Stimulated activated CD4-positive, alpha-beta T cell treated with anti-CD3 and anti-CD28 coated beads, Interleukin-12 subunit alpha, Interleukin-12 subunit beta, amount 100 ng/mL, for 24 hours (primary cell): ENCODE measurements at regions not wholly inside any gene's neighbourhood (a gene's known extent, or its start where the extent isn't known, plus 50 kb on each side); places are given as distances from the start of the nearest gene placed in this dataset.

ENCODE experiments used
- DNase-seq, 2 experiments: peaks; one replicate each; pipeline ENCODE4 v3.0.0-alpha.2; 2020; ENCODE audit warnings: low read depth in 2 of 2

DNA sequence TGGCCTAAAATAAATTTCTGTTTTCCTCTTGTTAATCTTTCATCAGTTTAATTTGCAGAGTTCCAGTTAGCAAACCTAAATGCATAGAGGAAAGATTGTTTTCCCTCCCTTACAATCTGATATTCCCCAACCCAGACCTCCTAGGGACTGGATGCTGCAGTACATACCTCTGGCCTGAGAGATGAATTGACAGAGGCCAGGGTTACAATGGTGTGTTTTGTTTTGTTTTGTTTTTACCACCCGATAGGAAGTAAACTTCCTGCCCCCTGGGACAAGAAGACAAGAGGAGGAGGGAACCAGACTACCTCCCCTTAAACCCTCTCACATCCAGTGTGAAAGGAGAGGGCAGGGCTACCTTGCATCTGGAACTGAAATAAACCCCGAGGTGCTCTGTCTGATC, 319.0 kb downstream of the LRFN2 start:
- no peak for DNase-seq

DNA sequence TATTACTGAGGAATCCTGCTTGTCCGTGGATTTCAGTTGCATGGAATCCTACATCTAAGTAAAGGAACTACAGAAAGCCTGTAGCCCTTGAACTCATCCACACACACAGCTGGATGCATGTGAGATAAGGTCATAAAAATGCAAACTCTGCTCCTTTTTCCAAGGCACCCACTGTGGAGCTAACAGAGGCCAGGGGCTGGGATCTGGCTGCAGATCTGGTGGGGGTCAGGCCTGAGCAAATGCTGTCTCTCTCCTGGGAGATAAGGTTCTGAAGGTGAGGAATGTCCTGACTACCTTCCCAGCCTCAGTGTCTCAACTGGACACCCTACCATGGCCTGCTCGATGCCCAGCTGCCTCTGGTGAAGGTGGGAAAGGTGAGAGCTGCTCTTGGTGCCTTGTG, 321.5 kb downstream of the LRFN2 start:
- DNase-seq = no peak

DNA sequence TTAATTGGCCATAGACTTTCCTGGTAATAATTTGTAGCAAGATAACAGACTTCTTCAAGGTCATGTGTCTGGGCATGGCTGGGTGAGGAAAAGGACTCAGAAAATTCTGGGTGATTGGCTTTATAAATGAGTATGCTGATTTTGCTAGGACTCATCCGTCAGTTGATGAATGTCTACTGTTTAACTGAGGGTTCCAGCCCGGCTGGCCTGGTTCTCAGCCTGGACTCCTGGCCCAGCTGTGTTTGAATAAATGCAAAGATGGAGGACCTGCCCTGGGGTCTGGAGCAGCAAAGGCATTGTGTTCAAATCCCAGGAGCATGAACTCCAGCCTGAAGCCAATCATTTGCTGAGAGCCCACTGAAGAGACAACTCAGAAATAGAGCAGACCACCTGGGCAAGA, 323.2 kb downstream of the LRFN2 start:
- no peak for DNase-seq

DNA sequence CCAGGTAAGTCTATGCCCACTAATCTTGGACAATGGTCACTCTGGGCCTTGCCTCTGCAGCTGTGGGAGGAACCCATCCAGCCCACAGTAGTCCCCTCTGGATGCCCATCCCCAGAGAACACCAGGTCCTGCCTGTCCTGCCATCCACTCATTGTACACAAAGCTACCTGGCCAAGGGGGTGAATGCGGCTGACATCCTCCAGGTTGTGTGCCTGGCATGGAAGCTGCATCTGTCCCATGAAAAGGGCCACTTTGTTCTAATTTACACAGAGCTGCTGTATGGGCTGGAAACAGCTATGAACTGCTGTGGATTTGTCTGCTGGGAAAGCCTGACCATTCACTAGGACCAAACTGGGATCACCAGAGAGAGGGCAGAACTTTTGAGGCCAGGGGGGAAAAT, 324.8 kb downstream of the LRFN2 start:
- DNase-seq = no peak

DNA sequence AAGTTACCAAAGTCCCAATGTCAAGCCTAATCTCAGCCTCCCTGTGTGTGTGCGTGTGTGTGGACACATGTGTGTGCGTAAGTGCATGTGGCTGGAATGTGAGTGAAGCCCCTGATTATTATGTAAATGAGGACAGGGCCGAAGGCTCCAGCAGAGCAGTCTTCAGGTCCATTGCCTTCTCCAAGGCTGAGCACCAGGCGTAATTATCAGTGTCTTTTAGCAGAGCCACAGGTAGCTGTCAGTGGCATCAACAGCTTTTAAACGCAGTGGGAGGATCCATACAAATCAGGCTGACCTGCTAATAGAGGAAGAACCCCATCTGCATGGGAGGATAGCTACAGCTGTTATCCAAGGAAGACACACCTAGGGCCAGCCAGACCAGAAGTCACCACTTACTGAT, 324.3 kb upstream of the MOCS1 start:
- no peak for DNase-seq

DNA sequence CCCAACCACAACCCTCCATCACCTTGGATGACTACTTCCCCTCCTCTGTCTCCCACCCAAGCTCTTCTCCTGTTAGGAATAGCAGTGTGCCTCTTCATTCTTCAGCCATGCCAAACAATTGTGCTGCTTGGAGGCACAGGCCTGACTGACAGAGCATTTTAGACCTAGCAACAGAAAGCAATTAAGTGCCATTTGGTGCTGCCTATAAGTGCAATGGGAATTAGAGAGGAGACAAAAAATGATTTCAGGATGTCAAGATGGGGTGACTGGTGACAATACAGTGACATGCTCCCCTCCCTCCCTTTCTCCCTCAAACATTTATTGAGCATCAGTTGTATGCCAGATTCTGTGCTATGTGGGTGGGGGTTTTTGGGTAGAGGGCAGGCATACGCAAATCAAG, 322.6 kb upstream of the MOCS1 start:
- no peak for DNase-seq

DNA sequence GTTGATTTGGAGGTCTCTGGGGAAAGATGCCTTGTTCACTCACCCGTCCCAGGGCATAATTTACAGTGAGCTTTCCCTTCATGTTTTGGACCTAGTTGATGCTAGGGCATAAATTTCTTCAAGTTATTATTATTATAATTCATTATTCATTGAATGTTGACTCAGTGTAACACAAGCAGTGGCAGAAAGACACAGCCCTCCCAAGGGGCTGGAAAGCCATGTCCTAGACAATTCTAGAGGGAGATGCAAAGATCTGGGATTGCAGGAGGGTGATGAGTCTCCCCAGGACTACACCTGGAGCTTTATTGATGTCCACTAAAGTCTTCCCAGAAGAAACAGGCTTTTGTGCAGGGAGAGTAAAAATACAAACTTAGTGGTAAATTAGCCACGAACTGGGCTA, 322.0 kb upstream of the MOCS1 start:
- DNase-seq = no peak

DNA sequence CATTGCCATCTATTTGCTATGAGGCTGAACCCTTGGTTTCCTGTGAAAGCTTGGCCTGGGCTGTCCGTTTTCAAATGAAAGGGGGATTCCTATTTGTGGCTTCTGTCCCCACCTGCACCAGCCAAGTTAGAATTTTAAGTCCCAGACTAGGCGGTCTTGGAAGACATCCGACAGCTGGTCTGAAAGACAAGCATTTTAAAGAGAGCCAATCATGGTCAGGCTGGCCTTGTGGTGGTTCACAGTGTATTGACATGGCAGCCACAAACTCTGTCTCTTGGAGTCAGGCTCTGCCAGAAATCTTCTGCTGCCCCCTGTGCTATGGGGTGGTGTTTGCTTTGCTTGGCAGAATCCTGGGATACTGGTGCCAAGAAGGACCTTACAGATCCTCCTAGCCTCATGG, 319.2 kb upstream of the MOCS1 start:
- DNase-seq = no peak

DNA sequence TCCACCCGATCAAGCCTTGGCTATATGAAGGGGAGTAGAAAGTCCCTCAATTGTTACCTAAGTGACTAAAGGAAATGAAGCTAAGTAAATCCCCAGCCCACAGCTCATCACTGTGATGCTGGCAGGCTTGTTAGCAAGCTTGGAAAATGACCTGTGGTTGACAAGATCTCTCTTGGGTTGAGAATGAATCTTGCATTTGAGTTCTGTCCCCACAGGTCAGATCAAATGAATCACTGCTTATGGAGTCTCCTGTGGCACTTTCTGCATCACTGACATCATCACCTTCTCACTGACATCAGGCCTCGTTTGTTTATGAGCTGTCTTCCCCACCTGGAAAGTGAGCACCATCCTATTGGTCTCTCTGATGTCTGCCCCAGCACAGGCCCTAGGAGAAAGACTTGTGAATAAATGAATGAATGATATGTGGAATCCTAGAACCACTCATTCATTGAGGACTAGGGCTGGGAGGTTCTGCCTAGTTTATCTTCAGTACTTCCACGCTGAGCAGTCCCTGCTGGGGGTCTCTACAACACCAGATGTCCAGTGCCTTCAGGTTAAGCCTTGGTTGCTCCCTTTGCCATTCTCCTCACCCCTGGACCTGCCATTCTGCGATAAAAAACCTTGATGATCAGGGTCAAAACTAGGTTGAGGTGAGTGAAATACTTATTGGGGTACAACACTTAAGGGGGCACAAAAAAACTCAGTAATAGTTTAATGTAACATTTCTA, 318.4 kb upstream of the MOCS1 start:
- DNase-seq = no peak

DNA sequence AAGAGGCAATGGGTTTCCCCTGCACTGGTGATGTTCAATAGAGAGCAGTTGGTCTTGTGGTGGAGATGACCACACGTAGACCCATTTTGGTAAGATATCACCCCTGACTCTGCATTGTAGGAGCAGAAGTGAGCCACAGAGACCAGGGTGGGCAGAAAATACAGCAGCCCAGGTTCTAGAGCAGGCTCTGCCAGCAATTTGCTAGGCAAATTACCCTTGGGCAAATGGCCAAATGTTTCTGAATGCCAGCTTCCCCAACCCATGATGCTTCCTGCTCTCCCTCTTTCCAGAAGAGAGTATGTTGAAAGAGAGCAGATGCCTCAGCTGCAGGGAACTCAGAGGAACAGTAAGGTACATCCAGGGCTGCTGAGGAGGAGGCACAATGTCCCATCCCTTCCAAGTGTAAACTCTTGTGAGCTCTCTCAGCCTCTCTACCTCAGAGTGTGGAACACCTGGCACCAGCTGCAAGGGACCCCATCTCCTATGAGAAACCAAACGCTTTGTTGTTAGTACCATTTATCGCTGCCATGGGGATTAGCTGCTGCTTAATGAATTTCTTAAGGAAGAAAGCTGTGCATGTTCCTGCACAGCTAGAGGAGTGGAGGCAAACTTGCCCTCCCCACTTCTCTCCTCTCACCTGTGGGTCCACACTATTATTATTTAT, 317.5 kb upstream of the MOCS1 start:
- DNase-seq = no peak

DNA sequence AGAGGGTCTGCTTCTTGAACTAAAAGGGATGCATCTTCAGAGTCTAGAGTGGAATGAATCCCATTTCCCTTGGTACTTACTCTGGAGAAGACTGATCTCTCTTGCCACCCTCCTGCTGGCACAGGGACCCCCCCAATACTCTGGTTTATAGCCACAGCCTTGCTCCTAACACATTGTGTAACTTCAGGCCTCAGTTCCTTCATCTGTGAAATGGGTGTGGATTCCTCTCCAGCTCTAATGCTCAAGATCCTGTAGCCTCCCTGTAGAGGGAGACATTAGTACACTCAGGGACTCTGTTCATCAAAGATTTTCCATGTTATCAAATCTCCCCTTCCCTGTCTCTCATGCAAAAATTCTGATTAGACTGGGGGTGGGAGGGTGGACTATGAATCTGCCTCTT, 315.7 kb upstream of the MOCS1 start:
- no peak for DNase-seq

DNA sequence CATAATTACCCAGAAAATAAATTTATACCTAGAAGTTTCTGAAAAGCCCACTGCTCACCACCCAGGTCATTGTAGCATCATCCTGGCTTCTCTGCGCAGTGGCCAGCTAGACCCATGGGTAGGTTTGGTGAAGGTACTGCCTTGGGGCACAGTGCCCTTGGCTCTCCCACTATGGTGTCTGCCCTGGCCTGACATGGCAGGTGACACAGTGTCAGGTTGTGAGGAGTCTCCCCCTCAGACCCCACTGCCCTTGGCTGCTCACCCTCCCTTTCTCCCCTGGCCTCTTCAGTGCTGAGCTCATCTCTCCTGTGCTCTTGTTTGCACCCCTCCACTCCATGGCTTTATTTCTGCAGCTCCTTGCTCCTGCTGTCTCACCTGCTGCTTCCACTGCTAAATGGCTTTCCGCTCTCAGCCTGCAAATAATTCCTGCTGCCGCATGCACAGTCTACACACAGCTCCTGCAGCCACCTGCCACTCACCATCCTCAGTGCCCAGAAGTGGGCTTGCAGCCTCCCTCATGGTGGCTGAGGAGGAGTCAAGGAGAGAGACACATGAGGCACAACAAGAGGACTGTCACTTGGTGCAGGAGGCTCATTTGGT, 313.4 kb upstream of the MOCS1 start:
- DNase-seq = no peak

DNA sequence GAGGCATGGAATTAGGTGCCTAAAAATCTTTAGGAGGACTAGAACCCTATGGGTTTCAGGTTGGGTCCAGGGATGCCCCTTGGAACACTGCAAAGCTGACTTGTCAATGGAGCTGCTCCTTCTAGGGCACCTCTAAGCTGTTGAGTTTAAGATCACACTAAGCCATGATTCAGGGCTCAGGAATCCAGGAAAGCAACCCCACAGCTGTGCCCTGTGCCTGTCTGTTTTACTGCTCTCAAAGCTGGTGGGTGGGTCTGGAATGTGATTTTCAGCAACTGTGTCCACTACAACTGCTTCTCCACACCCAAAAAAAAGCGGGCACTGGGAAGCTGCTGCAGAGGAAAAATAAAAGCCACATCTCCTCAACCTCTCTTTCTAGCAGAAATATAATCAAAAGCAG, 310.4 kb upstream of the MOCS1 start:
- no peak for DNase-seq

DNA sequence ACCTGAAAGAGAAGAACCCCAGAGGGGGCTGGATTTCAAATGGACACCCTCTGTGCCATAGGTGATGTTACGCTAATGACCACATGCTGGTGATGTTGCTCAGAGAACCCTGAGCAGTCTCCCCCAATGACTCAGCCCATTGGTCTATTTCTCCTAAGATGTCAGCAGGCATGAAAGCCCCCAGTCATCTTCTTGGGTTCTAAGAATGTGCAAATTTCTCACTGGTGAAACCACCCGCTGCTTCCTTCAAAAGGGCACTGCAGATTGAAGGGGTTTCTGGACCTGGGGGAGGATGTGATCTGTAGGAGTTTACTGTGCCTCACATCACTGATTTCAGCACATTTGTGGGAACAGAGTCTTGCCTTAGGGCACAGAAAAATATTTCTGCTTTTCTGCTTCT, 298.4 kb upstream of the MOCS1 start:
- DNase-seq = no peak

DNA sequence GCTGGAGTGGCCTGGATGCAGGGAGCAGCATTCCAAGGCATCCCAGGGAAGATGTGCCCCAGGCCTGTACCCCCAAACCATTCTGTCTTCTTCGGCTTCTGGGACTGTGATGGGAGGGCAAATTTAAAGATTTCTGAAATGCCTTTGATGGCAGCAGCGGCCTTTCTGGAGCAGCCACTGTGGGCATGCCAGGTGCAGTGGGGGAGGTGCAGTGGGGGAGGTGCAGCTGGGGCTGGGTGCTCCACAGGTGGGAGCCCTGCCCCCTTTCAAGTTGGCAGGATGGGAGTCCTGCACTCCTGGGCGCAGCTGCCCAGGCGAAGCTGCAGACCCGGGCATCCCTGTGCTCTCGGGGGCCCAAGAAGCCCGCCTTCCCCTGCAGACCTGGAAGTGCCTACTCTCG, 293.5 kb upstream of the MOCS1 start:
- DNase-seq = no peak

DNA sequence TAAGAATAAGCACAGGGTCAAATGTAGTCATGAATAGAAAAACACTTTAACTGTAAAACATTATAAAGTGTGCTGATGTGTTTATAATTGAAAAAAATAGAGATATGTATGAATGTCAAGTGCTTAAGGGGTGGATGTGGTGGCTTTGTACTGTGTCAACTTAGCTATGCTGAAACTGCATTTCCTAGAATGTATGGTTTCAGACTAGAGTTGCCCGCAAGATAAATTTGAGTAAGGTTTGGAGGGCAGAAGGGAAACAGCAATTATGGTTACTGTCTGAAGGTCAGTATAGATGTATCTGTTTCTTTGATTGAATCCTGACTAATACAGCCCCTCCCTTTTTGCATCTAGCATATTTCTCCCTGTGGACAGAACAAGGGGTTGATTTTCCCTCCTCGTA, 288.1 kb upstream of the MOCS1 start:
- DNase-seq = no peak

DNA sequence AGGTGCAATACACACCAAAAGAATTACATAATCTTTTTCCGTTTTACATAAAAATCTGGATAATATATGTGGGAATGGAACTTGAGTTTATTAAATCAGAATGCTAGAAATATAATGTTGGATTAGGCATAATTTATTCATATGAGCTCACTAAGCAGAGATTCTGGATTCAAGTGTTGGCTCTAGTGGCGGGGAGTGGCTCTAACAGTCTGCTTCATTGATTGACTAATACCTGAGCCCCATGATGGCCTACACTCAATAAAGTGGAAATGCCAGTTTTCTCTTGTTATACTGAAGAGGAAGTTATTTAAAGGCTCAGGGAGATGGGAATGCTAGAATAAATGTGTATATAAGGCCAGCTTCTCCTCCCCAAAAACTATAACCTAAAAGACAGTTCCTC, 285.5 kb upstream of the MOCS1 start:
- no peak for DNase-seq

DNA sequence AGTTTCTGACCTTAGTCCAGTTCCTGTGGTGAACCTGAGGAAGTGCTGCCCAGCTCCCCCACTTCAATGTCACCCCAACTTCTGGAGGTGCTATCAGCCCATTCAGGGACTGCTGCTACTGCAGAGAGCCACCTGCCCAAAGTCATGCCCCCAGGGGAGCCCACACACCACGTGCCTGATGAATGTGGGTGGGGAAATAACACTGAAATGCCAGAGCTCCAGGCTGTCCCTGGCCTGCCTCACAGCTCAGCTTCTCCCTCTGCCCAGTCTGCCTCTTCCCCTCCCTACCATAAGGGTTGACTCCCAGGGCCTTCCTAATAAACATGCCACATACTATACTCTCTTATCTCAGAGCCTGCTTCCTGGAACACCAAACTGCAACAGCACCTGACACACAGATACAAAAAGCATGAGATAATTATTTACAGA, 276.4 kb upstream of the MOCS1 start:
- DNase-seq = no peak

DNA sequence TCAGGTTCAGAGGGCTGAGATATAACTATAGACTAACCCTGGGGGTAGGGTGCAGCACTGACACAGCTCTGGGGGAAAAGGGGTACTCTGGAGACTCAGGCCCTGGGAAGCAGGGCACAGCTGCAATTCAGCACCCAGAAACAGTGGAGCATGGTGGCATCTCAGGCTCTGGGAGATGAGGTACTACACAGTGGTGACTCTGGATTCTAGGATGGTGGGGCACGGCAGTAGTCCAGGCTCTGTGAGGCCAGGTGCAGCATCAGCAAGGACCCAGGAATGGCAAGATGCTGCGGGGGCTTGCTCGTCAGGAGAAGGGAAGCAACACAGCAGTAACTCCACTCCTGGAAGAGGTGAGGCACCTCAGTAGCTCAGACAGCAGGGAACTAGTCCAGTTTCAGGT, 271.5 kb upstream of the MOCS1 start:
- no peak for DNase-seq

DNA sequence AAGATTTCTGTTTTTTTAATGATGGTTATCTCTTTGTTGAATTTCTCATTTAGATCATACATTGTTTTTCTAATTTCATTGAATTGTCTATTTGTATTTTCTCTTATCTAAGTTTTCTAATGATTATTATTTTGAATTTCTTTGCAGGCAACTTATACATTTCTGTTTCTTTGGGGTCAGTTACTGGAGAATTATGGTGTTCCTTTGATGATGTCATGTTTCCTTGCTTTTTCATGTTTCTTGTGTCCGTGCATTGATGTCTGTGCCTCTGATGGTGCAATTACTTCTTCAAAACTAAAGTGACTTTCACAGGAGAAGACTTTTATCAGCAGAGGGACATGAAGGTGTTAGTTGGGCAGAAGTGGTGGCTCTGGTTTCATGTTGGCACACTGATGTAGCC, 270.7 kb upstream of the MOCS1 start:
- no peak for DNase-seq

DNA sequence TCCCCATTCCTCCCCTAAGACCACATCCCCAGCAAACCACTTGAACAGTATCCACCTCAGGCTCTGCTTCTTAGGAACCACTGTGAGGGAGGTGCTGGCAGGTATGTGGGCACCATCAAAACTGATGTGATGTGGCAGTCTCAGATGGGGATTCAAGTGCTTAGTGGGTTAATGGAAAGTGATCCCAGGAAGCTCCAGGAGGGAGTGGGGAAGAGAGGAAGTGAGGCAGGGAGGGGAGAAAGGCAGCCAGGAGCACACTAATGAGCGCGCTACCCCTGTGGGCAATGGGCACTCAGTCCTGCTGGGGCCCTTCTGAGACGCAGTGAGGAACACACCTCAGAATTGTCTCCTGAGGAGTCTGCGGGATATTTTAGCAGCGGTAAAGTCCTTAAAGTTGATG, 263.1 kb upstream of the MOCS1 start:
- no peak for DNase-seq

DNA sequence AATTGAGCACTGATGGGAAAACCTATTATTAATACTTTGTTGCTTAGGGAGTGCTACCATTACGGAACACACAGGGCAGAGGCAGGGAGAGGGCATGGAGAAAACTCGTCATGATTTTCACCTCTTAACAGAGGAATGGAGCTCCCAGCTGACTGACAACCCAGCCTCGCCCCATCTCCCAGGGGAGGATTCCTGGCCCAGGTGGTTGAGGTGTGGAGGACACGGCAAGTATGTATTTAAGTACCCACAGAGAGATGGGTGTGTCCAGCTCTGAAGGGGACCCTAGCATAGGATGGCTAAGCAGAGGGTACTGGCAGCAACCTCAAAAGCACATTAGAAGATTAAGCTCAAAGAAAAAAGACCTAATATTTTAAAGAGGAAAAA, 261.9 kb upstream of the MOCS1 start:
- no peak for DNase-seq

DNA sequence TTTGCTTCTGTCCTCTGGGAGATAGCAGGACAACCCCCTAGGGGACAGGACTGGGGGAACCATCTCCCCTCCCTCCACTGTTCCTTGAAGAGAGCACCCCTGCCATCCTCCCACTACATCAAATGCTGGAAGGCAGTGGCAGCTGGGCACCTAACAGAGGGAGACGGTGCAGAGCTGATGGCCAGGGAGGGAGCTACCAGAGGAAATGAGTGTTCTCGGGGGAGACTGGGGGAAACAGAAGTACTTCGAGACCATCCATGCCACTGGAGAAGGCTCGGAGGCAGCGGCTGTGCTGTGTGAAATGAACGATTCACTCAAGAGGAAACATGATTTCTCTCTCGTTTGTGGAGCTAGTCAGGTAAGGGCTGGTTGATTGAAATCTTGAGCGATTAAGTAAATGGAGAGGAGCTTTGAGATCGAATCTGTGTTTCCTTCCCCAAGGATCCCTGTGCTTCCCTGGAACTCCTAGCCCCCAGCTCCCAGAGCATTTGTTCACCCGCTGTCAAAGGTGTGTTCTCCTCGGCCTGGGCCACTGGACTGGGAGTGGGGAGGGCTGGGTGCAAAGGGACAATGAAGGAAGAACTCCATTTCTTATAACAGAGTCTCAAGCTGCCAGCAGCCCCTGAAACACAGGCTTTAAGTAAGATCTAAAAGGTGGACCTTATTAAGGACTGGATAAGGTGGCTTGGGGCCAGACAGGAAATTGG, 261.3 kb upstream of the MOCS1 start:
- DNase-seq = no peak
